Spleen (tissue), 7 donors: ENCODE measurements at regions not wholly inside any gene's neighbourhood (a gene's known extent, or its start where the extent isn't known, plus 50 kb on each side); places are given as distances from the start of the nearest gene placed in this dataset.

ENCODE experiments used
- CTCF ChIP-seq, 11 experiments: fragments of 200-600 bp in 7 of 11; fragments of 450-650 bp in 4 of 11; sonication (generic) in 4 of 11; IDR thresholded peaks in 8 of 11; conservative IDR thresholded peaks in 3 of 11; 1 replicate in 7 of 11; 2 replicates in 4 of 11; pipeline versions ENCODE4 v1.4.0 to v1.8.0; 2016 to 2021; ENCODE audit warnings: antibody characterized with exemption in 11 of 11, inconsistent platforms in 4 of 11, mild to moderate bottlenecking in 1 of 11
- POLR2A ChIP-seq, 3 donors: fragments of 450-650 bp; IDR thresholded peaks; one replicate each; pipeline ENCODE4 v1.5.1; 2017; ENCODE audit warnings: antibody characterized with exemption in 3 of 3, mild to moderate bottlenecking in 1 of 3
- donor health status: DM: no; HTN: no; CAD: no; lungs with moderate emphysema.
- donor health status: DM: no; HTN: no; CAD: no.
- donor health status: DM: no; HTN: no; CAD: no.

DNA sequence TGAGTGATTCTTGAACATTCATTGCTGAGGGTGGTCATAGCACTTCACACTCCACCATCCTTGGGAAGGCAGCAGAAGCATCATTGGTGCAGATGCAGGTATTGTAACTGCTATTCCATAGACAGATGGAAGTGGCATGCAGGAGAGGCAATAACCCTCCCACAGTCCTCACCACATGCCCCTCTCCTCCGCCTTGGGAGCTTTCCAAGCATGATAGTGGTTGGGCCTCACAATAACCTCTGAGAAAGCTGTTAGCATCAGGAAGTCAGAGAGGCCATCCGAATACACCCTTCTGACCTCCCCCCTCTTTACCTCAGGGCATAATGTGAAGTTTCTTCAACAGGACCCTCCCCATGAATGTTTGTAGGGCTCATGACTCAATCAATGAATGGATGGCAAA, 177.9 kb downstream of the KATNAL1 start:
- TF ChIP-seq CTCF (IDR thresholded peaks at IDR 0.05 in 8 of 11, conservative IDR thresholded peaks at IDR 0.05 in 3 of 11) (no peak), POLR2A (IDR thresholded peaks at IDR 0.05) (no peak)
